GM20000 (cell line): ENCODE measurements at regions not wholly inside any gene's neighbourhood (a gene's known extent, or its start where the extent isn't known, plus 50 kb on each side); places are given as distances from the start of the nearest gene placed in this dataset.

Source experiments
- DNase-seq: peaks from one replicate; pipeline ENCODE4 v3.0.0; 2012; ENCODE audit warnings: low spot score
- CTCF ChIP-seq: IDR thresholded peaks from 2 replicates; pipeline ENCODE4 v1.5.1; 2012; ENCODE audit warnings: mild to moderate bottlenecking, control low read depth; ENCODE audit errors: extremely low read depth, missing control alignments

- no peak for DNase-seq
- no peak for TF ChIP-seq CTCF
Observed at GRCh38 chr1:68588304-68588703, 91.4 kb upstream of the DEPDC1 start.

- DNase-seq = no peak
- TF ChIP-seq CTCF = no peak
Observed at GRCh38 chr1:68590473-68590872, 93.6 kb upstream of the DEPDC1 start.

- TF ChIP-seq CTCF = no peak
- DNase-seq = no peak
Observed at GRCh38 chr1:68594851-68595250, 98.0 kb upstream of the DEPDC1 start.

GRCh38 chr1:68600049-68600661, 103.3 kb upstream of the DEPDC1 start:
- TF ChIP-seq CTCF = no peak
- DNase-seq = peak; percentile 7

- no peak for TF ChIP-seq CTCF
- DNase-seq = no peak
Observed at GRCh38 chr1:68608289-68608688, 111.4 kb upstream of the DEPDC1 start.

GRCh38 chr1:68615312-68615711, 118.4 kb upstream of the DEPDC1 start:
- TF ChIP-seq CTCF = no peak
- DNase-seq = no peak

GRCh38 chr1:68617942-68618341, 121.1 kb upstream of the DEPDC1 start:
- DNase-seq = no peak
- TF ChIP-seq CTCF = no peak
